BJ (cell line): ENCODE measurements at regions not wholly inside any gene's neighbourhood (a gene's known extent, or its start where the extent isn't known, plus 50 kb on each side); places are given as distances from the start of the nearest gene placed in this dataset.
A peak's percentile ranks its signal among the peaks of the same experiment; 100 is the strongest.
"Not testable (repeated sequence)": the region's sequence is repeated elsewhere in the genome, so short reads cannot be mapped to it uniquely, and the experiment has no call there.

Experiments used
- CTCF ChIA-PET: fragments of 350-600 bp; formaldehyde crosslinking; extraction: SDS; loops from one replicate; lab custom pipeline; 2021; ENCODE audit warnings: antibody characterized with exemption, inconsistent platforms; lab: Yijun Ruan, JAX
- POLR2A ChIA-PET: fragments of 300-600 bp; sonication (Branson Sonifier 250); formaldehyde crosslinking; extraction: SDS; loops from one replicate; lab custom pipeline; 2021; ENCODE audit warnings: antibody characterized with exemption; lab: Charles Lee
- DNase-seq: peaks from one replicate; pipeline ENCODE4 v3.0.0-alpha.2; 2011; ENCODE audit warnings: low read depth
- H3K27me3 ChIP-seq: 2 replicates; pipeline ENCODE4 v1.6.0; 2011; ENCODE audit warnings: low read length; ENCODE audit not compliant: control insufficient read depth, insufficient read depth
- H3K36me3 ChIP-seq: 2 replicates; pipeline ENCODE4 v1.5.1; 2011; ENCODE audit warnings: low read length; ENCODE audit not compliant: control insufficient read depth, insufficient read depth
- H3K4me3 ChIP-seq: 2 replicates; pipeline ENCODE4 v1.5.1; 2011; ENCODE audit warnings: low read depth, mild to moderate bottlenecking, control low read depth, low read length
- CTCF ChIP-seq: IDR thresholded peaks from 2 replicates; pipeline ENCODE4 v1.5.1; 2011; ENCODE audit warnings: low read depth, mild to moderate bottlenecking, control low read depth, inconsistent platforms, low read length, moderate library complexity; ENCODE audit not compliant: insufficient read depth

- no peak for TF ChIP-seq CTCF
- no peak overlapping the region for H3K4me3 ChIP-seq
- no peak for DNase-seq
- ChIA-PET CTCF (no interaction called here), POLR2A (no interaction called here)
- H3K27me3 ChIP-seq = no peaks in the 10 kb centered on the region
- no peaks in the 10 kb centered on the region for H3K36me3 ChIP-seq
Measured at GRCh38 chr17:51366866-51367265, 106.5 kb downstream of the UTP18 start.

GRCh38 chr17:51367836-51368235 lies 107.5 kb downstream of the UTP18 start:
- POLR2A ChIA-PET, CTCF ChIA-PET, H3K27me3 ChIP-seq: not testable (repeated sequence)

GRCh38 chr17:51371732-51372151 lies 111.4 kb downstream of the UTP18 start:
- H3K27me3 ChIP-seq = no peaks in the 10 kb centered on the region; the same call in 1 of the 2 replicates
- no peak overlapping the region for H3K4me3 ChIP-seq
- ChIA-PET CTCF (interaction anchor here (0.6 to 1.2 kb wide), 7 partner anchors 13 to 182 kb away, joined by 3 to 5 read pairs (median 3); no protein-coding TSS in a partner anchor), POLR2A (no interaction called here)
- peak; percentile 53 for TF ChIP-seq CTCF
- DNase-seq = no peak
- H3K36me3 ChIP-seq = no peaks in the 10 kb centered on the region

More at GRCh38 chr17:51367836-51368235, 107.5 kb downstream of the UTP18 start:
- H3K4me3 ChIP-seq, H3K36me3 ChIP-seq, DNase-seq: not testable (repeated sequence)

- H3K4me3 ChIP-seq = no peak overlapping the region
- DNase-seq = no peak
- H3K36me3 ChIP-seq = no peaks in the 10 kb centered on the region
- CTCF ChIA-PET = interaction anchor here (0.6 to 1.2 kb wide), 6 partner anchors 13 to 169 kb away, joined by 3 to 5 read pairs (median 3); no protein-coding TSS in a partner anchor
- POLR2A ChIA-PET = no interaction called here
- H3K27me3 ChIP-seq = no peaks in the 10 kb centered on the region; the same call in 1 of the 2 replicates
- no peak for TF ChIP-seq CTCF
Measured at GRCh38 chr17:51372345-51373004, 112.1 kb downstream of the UTP18 start.

- ChIA-PET POLR2A (no interaction called here), CTCF (no interaction called here)
- TF ChIP-seq CTCF = no peak
- DNase-seq = no peak
- no peak overlapping the region for H3K4me3 ChIP-seq
- H3K27me3 ChIP-seq = no peaks in the 10 kb centered on the region; the same call in 1 of the 2 replicates
- H3K36me3 ChIP-seq = no peaks in the 10 kb centered on the region
Measured at GRCh38 chr17:51373489-51374152, 113.3 kb downstream of the UTP18 start.
